Activated naive CD8-positive, alpha-beta T cell treated with anti-CD3 and anti-CD28 coated beads for 36 hours (primary cell): ENCODE measurements at regions not wholly inside any gene's neighbourhood (a gene's known extent, or its start where the extent isn't known, plus 50 kb on each side); places are given as distances from the start of the nearest gene placed in this dataset.
A peak's percentile ranks its signal among the peaks of the same experiment; 100 is the strongest.
"Not testable (repeated sequence)": the region's sequence is repeated elsewhere in the genome, so short reads cannot be mapped to it uniquely, and the experiment has no call there.

ENCODE experiments used
- DNase-seq: peaks from one replicate; pipeline ENCODE4 v3.0.0; 2021
- H3K27ac Mint-ChIP-seq: one replicate; pipeline ENCODE4 v1.8.0; 2022; ENCODE audit warnings: mild to moderate bottlenecking, moderate library complexity, mixed read lengths
- H3K27me3 Mint-ChIP-seq: one replicate; pipeline ENCODE4 v1.8.0; 2022; ENCODE audit warnings: mild to moderate bottlenecking, mixed read lengths
- H3K36me3 Mint-ChIP-seq: one replicate; pipeline ENCODE4 v1.8.0; 2021; ENCODE audit warnings: mild to moderate bottlenecking, mixed read lengths
- H3K4me1 Mint-ChIP-seq: one replicate; pipeline ENCODE4 v1.8.0; 2021; ENCODE audit warnings: mixed read lengths
- H3K4me3 Mint-ChIP-seq: one replicate; pipeline ENCODE4 v1.8.0; 2022; ENCODE audit warnings: mild to moderate bottlenecking, moderate library complexity, mixed read lengths
- H3K9me3 Mint-ChIP-seq: one replicate; pipeline ENCODE4 v1.8.0; 2022; ENCODE audit warnings: mixed read lengths

DNA sequence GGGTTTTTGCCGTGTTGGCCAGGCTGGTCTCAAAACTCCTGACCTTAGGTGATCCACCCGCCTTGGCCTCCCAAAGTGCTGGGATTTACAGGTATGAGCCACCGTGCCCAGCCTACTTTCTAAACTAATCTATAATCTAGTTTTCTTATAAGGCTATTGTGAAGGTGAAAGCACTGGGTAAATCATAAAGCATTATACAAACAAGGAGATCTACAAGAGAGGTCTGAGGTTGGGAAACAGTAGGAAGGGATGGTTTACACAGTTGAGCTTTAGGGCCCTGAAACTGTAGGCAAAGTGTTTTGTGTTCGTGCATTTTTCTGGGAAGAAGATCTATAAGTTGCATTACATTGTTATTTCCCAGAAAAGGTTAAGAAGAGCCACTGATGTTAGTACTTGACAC lies 84.9 kb upstream of the MED13 start:
- Mint-ChIP-seq H3K27ac (no peak overlapping the region), H3K36me3 (no peaks in the 10 kb centered on the region)
- no peak for DNase-seq

DNA sequence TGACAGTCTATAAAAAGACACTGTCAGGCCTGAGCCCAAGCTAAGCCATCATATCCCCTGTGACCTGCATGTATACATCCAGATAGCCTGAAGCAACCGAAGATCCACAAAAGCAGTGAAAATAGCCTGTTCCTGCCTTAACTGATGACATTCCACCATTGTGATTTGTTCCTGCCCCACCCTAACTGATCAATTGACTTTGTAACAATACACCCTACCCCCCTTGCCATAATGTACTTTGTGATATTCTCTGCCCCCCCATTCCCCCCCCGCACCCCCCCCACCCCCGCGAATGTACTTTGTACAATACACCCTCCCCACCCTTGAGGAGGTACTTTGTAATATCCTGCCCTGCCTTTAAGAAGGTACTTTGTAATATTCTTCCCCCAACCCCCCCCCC lies 82.2 kb upstream of the MED13 start:
- Mint-ChIP-seq H3K27ac (no peak overlapping the region), H3K27me3 (peaks cover 3% of the 10 kb centered on the region), H3K4me1 (no peaks in the 10 kb centered on the region), H3K9me3 (no peaks in the 10 kb centered on the region), H3K36me3 (no peaks in the 10 kb centered on the region), H3K4me3 (no peak overlapping the region)
- DNase-seq: no peak

More for the DNA sequence above, 84.9 kb upstream of the MED13 start:
- H3K4me1 Mint-ChIP-seq: no peaks in the 10 kb centered on the region
- no peak overlapping the region for H3K4me3 Mint-ChIP-seq
- H3K27me3 Mint-ChIP-seq: peaks cover 3% of the 10 kb centered on the region
- no peaks in the 10 kb centered on the region for H3K9me3 Mint-ChIP-seq

DNA sequence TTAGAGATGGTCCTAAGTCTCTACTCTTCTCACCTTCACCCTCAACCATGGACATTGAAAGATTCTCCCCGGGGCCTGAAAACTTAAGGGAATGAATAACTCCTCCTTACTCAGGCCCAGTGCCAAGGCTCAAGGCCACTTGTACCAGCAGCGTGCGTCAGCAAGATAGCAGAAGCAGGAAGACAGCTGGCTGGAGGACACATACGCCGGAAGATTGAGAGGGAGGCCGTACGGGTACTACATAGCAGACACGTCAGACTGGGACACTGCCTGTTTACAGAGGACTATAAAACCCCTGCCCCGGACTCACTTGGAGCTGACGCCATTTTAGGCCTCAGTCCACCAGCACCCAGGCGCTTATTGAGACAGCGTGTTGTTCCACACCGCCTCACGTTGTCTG lies 75.8 kb upstream of the MED13 start:
- Mint-ChIP-seq H3K4me1 (no peaks in the 10 kb centered on the region), H3K36me3 (no peaks in the 10 kb centered on the region), H3K27me3 (peaks cover 43% of the 10 kb centered on the region), H3K9me3 (no peaks in the 10 kb centered on the region), H3K27ac (no peak overlapping the region), H3K4me3 (no peak overlapping the region)
- DNase-seq: no peak

DNA sequence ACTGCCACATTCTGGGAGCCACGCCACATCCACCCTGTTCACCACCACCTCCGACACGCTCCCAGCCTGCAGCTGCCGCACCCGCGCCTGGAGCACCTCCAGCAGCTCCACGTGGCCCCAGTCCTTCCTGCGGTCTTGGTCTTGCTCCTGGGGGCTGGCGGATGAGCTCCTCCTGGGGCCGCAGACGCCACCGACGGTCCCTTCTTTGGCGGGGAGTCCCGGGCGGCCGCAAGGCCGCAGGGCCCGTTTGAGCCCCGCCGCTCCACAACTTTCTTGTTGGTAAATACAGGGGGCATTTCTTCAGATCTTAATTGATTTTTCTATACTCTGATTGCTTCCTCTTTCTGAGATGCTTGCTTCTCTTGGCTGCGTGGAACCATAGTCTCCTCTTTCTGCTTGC lies 75.3 kb upstream of the MED13 start:
- Mint-ChIP-seq H3K27ac (no peak overlapping the region), H3K9me3 (no peaks in the 10 kb centered on the region), H3K36me3 (no peaks in the 10 kb centered on the region), H3K4me1 (no peaks in the 10 kb centered on the region), H3K4me3 (no peak overlapping the region), H3K27me3 (peaks cover 48% of the 10 kb centered on the region)
- DNase-seq: no peak

DNA sequence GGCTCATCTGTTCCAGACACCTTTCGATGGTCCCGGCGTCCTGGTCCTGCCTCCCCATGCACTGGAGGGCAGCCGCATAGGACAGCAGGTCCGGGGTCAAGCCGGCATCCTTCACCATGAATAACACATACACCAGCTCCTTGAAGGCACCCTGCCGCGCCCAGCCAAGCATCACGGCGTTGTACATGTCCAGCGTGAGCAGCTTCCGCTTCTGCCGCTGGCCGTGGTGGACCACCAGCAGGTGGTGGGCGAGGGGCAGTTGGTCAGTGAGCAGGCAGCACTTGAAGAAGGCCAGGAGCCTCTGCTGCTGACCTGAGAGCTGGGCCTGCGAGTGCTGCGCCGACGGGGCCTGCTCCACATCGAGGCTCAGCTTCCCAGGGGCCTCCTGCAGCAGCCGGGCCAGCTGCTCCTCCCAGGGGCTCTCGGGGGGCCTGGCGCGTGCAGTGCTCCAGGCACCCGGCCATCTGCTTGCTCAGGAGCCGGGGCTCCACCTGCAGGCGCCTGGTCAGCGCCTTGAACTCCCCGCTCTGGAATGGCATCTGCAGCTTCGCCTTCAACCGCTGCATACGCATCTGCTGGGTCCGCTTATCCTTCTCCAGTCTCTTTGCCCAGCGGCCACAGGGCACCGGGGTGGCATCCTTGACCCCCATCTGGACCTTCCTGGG lies 74.7 kb upstream of the MED13 start:
- not testable (repeated sequence) for H3K9me3 Mint-ChIP-seq, H3K27ac Mint-ChIP-seq, DNase-seq, H3K4me1 Mint-ChIP-seq, H3K4me3 Mint-ChIP-seq, H3K36me3 Mint-ChIP-seq
- H3K27me3 Mint-ChIP-seq: peaks cover 51% of the 10 kb centered on the region

DNA sequence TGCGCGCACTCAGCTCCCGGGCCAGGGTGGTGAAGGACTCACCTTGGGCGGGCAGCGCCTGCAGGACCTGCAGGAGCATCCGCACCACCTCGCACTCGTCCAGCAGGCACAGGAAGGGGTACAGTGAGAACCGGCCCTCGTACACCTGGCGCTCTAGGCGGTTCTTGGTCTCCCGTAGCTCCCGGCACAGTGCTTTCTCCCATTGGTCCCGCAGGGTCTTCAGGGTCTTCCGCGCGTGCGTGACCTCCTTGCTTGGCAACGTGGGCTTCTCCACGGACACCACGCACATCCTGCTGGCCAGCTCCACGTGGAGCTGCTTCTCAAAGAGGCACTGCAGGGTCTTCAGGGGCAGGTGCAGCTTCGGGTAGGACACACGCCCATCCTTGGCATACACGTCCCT lies 74.1 kb upstream of the MED13 start:
- no peak overlapping the region for H3K4me3 Mint-ChIP-seq
- DNase-seq: no peak
- peaks cover 51% of the 10 kb centered on the region for H3K27me3 Mint-ChIP-seq
- no peaks in the 10 kb centered on the region for H3K4me1 Mint-ChIP-seq
- H3K27ac Mint-ChIP-seq: no peak overlapping the region
- H3K36me3 Mint-ChIP-seq: no peaks in the 10 kb centered on the region
- H3K9me3 Mint-ChIP-seq: no peaks in the 10 kb centered on the region

DNA sequence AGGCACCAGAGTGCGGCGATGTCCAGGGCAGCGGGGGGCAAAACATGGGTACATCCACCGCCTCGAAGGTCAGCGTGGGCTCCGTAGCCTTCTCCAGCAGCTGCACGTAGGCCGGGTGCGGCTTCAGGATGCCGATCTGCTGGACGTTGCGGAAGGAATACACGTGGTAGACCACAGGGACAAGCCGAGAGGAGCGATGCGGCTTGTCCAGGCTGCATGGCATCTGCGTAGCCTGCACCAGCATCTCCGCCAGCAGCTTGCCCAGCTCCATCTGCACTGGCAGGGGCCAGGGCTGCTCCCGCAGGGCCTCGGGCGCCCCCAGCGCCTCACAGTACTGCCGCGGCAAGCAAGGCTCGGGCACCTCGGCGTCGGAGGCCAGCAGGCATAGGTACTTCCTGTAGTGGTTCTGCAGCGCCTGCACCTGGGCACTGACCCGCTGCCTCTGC lies 73.6 kb upstream of the MED13 start:
- DNase-seq: peak; percentile 25
- H3K4me1 Mint-ChIP-seq, H3K36me3 Mint-ChIP-seq, H3K9me3 Mint-ChIP-seq, H3K27ac Mint-ChIP-seq: not testable (repeated sequence)
- Mint-ChIP-seq H3K4me3 (peak overlapping the region; percentile 4), H3K27me3 (peaks cover 51% of the 10 kb centered on the region)

DNA sequence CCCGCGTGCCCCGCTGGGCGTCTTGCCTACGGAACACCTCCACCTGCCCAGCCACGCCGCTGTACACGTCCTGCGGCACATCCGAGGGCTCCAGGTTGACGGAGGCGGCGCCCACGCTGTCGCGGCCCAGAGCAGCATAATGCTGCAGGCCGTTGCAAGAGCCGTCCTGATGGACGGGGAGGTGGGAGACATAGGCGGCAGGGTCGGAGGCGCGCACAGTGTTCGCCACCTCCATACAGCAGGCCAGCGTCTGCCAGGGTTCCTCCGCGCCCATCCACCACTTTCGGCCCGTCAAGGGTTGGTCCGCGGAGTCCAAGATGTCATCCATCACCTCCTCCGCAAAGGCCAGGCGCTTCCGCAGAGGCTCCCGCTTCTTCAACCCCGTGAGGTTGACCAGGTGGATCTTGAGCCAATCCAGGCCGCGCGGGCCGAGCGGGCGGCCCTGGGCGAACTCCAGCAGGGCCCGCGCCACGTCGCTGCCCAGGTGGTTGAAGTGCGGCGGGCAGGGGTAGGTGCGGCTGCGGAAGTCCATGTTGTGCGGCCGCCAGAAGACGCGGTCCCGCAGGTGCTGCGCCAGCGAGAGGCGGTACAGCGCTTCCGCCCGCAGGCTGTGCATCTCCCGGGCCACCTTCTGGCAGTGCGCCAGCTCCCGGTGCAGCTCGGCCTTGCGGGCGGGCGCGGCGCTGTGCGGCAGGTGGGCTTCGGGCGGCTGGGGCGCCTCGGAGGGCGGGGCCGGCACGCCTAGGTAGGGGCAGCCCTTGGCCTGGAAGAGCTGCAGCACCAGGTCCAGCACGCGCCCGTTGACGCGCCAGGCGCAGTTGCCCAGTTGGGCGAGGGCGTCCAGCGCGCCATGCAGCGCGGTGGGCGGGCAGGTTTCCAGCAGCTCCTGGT lies 72.9 kb upstream of the MED13 start:
- not testable (repeated sequence) for H3K36me3 Mint-ChIP-seq, H3K9me3 Mint-ChIP-seq, H3K4me1 Mint-ChIP-seq, H3K27ac Mint-ChIP-seq
- Mint-ChIP-seq H3K27me3 (peaks cover 51% of the 10 kb centered on the region), H3K4me3 (peak overlapping the region; percentile 4)
- peak; percentile 15 for DNase-seq

DNA sequence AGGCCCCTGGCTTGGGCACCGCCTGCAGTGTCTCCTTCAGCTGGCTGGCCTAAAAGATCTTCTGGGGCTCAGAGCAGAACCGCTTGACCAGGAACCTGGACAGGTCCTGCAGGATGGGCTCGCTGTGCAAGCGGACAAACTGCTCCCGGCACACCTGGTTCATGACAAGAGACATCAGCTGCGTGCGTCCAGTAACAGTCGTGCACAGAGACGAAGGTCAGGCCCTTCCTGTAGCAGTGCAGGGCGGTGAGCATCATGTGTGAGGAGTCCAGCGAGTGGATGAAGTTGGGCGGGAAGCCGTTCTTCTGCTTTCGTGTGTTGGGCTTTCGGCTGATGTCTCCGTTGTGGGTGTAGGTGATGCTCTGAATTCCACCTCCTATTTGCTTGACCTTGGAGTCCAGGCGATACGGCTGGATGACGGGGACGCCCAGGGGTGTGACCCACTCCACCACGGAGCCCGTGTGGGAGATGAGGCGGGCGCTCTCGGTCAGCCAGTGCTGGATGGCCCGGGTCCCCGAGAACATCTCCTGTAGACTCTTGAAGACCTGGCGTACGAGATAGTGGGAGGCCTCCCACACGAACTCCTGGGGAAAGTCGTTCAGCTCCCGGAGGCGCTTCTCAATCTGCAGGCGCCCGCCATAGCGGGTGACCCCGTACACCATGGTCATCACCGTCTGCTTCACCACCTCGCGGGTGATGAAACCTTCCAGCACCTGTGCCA lies 72.1 kb upstream of the MED13 start:
- H3K9me3 Mint-ChIP-seq, H3K36me3 Mint-ChIP-seq, H3K27ac Mint-ChIP-seq, DNase-seq, H3K4me1 Mint-ChIP-seq, H3K4me3 Mint-ChIP-seq: not testable (repeated sequence)
- peaks cover 51% of the 10 kb centered on the region for H3K27me3 Mint-ChIP-seq

DNA sequence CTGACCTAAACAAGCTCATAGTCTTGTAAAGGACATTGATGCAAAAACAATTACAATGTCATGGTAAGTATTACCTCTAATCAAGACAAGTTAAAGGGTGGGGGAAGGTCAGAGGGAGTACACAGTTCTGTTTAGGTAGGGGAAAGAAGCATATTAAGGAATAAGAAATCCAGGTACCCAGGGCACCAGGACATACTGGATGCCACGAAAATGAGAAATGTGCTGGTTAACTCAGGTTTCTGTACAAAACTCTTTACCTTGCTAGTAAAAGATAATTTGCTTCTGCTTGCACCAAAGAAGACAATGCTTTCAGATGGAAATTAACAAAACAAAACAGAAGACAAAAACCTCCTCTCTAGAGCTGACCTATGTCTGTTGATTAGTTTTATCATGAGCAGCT lies 70.7 kb upstream of the MED13 start:
- peaks cover 46% of the 10 kb centered on the region for H3K27me3 Mint-ChIP-seq
- H3K4me3 Mint-ChIP-seq: no peak overlapping the region
- H3K9me3 Mint-ChIP-seq: no peaks in the 10 kb centered on the region
- no peak for DNase-seq
- no peak overlapping the region for H3K27ac Mint-ChIP-seq
- H3K4me1 Mint-ChIP-seq: no peaks in the 10 kb centered on the region
- no peaks in the 10 kb centered on the region for H3K36me3 Mint-ChIP-seq

DNA sequence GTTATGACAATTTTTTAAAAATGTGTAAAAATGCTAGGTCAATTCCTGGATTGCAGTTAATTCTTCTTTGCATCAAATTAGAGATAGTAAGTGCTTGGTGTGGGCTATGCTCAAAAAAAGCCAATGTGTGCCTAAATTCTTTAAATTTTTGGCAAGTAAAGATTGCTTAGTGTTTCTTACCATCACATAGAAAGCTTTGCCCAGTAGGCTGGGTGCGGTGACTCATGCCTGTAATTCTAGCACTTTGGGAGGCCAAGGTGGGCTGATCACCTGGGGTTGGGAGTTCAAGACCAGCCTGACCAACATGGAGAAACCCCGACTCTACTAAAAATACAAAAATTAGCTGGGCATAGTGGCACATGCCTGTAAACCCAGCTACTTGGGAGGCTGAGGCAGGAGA lies 70.0 kb upstream of the MED13 start:
- H3K9me3 Mint-ChIP-seq, H3K4me3 Mint-ChIP-seq, H3K4me1 Mint-ChIP-seq, H3K27ac Mint-ChIP-seq, DNase-seq, H3K36me3 Mint-ChIP-seq: not testable (repeated sequence)
- H3K27me3 Mint-ChIP-seq: peaks cover 39% of the 10 kb centered on the region

DNA sequence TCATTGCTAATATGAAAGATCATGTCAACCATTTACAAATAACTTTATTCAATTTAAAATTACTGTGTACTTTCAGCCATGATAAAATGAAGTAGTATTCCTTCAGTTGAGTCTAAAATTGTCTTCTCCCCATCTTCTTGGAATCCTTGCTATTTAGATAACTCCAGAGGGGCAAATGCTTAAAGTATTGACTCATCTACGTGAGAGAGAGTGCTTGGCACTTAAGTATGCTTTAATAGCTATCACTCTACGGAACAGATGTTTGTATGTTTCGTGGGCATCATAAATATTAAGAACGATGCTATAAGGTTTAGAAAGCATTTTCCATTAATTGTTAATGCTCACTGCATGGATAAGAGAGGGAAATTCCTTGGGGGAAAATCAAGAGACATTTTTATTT lies 69.3 kb upstream of the MED13 start:
- Mint-ChIP-seq H3K36me3 (no peaks in the 10 kb centered on the region), H3K27me3 (peaks cover 36% of the 10 kb centered on the region), H3K9me3 (no peaks in the 10 kb centered on the region), H3K4me1 (no peaks in the 10 kb centered on the region), H3K4me3 (no peak overlapping the region), H3K27ac (no peak overlapping the region)
- DNase-seq: no peak

DNA sequence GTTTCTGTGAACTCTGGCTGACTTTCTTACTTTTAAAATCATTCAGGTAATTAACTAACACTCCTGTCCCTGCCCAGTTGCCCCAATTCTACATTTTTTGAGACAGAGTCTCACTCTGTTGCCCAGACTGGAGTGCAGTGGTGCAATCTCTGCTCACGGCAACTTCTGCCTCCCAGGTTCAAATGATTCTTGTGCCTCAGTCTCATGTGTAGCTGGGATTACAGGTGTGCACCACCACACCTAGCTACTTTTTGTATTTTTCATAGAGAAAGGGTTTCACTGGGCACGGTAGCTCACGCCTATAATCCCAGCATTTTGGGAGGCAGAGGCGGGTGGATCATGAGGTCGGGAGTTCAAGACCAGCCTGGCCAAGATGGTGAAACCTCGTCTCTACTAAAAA lies 66.2 kb upstream of the MED13 start:
- DNase-seq, H3K9me3 Mint-ChIP-seq, H3K4me3 Mint-ChIP-seq, H3K4me1 Mint-ChIP-seq, H3K36me3 Mint-ChIP-seq, H3K27ac Mint-ChIP-seq: not testable (repeated sequence)
- peaks cover 21% of the 10 kb centered on the region for H3K27me3 Mint-ChIP-seq

DNA sequence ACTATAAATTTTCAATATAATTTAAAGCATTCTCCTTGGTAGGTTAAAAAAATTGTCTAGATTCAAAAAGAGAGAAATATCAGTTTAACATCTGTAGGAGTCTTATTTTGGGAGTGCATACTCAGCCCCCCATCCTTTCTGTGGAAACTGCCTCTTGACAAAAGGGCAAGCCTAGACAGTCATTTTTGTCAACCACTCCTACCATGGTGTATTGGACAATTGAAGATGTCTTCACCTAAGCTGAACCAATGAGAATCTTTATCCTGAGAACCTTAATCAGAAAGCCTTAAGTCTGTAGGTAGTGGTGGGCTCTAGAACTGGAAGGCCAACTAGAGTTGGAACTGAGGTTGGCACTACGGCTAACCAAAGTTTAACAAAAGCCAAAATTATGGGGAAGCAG lies 65.7 kb upstream of the MED13 start:
- peaks cover 16% of the 10 kb centered on the region for H3K27me3 Mint-ChIP-seq

DNA sequence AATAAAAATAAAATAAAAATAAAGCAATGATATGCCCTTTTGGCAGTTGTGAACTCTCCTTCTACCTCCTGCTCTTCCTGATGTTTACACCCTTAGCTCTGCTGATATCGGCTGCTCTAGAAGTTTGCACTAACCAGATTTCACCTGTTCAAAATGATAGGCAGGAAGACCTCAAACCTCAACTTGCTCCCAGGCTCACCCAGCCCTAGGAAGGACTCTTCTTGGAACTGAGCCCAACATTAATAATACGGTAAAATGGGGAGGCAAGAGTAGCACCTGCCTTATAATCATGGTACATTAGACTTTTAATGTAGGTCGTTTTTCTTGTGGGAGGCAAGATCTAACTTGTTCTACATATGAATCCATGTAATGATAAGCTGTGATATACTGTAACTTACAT lies 61.2 kb upstream of the MED13 start:
- no peak overlapping the region for H3K27ac Mint-ChIP-seq

More for the DNA sequence above, 65.7 kb upstream of the MED13 start:
- Mint-ChIP-seq H3K4me3 (no peak overlapping the region), H3K9me3 (no peaks in the 10 kb centered on the region), H3K36me3 (no peaks in the 10 kb centered on the region), H3K4me1 (no peaks in the 10 kb centered on the region), H3K27ac (no peak overlapping the region)
- no peak for DNase-seq

More for the DNA sequence above, 61.2 kb upstream of the MED13 start:
- H3K9me3 Mint-ChIP-seq: no peaks in the 10 kb centered on the region
- no peak for DNase-seq
- no peak overlapping the region for H3K4me3 Mint-ChIP-seq
- peaks cover 26% of the 10 kb centered on the region for H3K27me3 Mint-ChIP-seq
- no peaks in the 10 kb centered on the region for H3K36me3 Mint-ChIP-seq
- H3K4me1 Mint-ChIP-seq: no peaks in the 10 kb centered on the region
